H54 (cell line): ENCODE measurements at regions not wholly inside any gene's neighbourhood (a gene's known extent, or its start where the extent isn't known, plus 50 kb on each side); places are given as distances from the start of the nearest gene placed in this dataset.
"Not testable (repeated sequence)": the region's sequence is repeated elsewhere in the genome, so short reads cannot be mapped to it uniquely, and the experiment has no call there.

Experiments
- DNase-seq: peaks from one replicate; pipeline ENCODE4 v3.0.0; 2011; ENCODE audit warnings: low spot score, mixed read lengths; ENCODE audit not compliant: insufficient read length
- FAIRE-seq: peaks from 3 replicates; lab custom pipeline; 2011; peaks lifted over from hg19 to GRCh38; lab: Jason Lieb, UNC
- POLR2A ChIP-seq: IDR thresholded peaks from 2 replicates; pipeline ENCODE4 v1.6.1; 2011; ENCODE audit warnings: low read depth, mild to moderate bottlenecking, low read length

DNA sequence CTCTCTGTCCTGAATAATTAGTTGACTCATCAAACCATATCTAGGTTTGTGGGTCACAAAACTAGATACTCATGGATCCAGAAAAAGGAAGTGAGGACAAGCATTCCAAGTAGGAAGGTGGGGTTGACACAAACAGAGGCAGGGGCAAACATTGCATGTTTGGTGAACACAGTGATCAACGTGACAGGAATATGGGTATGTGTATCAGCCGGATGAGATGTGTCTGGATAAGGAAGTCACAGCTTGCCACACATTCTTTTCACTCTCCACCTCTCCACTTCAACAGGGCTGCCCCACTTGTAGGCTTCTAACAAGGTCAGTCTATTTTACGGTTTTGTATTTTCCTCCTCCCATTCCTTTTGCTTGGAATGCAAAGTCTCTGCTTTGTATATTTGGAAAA, 319.0 kb downstream of the CYRIA start:
- TF ChIP-seq POLR2A: no peak
- DNase-seq (no peak), FAIRE-seq (no peak)

DNA sequence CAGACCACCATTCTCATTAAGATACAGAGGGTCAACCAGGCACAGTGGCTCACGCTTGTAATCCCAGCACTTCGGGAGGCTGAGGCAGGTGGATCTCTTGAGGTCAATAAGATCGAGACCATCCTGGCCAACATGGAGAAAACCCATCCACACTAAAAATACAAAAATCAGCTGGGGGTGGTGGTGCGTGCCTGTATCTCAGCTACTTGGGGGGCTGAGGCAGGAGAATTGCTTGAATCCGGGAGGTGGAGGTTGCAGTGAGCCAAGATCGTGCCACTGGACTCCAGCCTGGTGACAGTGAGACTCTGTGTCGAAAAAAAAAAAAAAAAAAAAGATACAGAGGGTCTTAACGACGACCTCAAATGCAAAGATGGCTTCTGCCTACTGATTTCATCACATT, 320.4 kb downstream of the CYRIA start:
- not testable (repeated sequence) for FAIRE-seq, DNase-seq

DNA sequence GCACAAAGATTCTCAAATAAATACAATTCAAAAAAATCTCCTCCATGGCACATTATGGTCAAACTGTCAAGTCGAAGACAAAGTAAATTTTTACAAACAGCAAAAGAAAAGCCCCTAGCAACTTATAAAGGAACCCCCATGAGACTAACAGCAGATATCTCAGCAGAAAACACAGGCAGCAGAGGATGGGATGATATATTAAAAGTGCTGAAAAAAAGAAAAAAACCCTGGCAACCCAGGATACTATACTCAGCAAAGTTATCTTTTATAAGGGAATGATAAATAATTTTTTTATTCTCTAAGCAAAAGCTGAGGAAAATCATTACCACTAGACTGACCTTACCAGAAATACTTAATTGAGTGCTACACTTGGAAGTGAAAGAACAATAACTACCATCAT, 326.4 kb downstream of the CYRIA start:
- FAIRE-seq: no peak
- no peak for DNase-seq
- no peak for TF ChIP-seq POLR2A

DNA sequence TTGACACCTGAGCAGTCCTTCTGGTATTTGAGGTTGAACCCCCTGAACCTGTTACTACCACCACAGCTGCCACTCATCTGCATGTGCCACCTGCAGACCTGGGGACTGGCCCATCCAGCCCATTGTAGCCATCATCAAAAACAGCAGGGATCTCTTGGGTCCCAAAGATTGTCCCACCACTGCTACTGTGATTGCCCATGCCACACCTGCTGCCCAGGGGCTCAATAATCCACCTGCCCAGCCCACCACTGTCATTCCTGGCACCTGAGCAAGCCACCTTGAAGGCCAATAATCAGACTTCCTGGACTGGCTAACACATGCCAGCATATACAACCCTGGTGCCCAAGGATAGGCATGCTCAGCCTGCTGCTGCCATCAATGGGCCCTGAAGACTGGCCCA, 327.6 kb downstream of the CYRIA start:
- DNase-seq (no peak), FAIRE-seq (no peak)
- no peak for TF ChIP-seq POLR2A

DNA sequence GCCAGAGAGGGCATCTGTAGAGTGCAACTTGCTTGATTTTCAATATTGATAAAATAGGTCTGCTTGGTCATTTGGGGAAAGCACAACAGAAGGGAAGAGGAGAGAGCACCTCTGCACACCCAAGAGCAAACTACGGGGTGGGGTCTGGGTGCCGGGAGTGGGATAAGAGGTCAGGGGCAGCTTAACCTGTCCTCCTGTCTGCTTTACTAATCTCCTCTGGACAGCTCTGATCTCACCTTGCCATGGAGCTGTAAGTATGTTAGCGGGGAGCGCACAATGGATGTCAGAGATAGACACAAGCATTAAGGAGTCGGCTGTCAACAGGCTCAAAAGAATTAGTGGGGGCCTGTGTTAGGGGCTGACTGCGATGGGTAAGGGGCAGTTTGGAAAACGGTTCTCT, 328.7 kb downstream of the CYRIA start:
- no peak for TF ChIP-seq POLR2A
- no peak for FAIRE-seq
- DNase-seq: no peak

DNA sequence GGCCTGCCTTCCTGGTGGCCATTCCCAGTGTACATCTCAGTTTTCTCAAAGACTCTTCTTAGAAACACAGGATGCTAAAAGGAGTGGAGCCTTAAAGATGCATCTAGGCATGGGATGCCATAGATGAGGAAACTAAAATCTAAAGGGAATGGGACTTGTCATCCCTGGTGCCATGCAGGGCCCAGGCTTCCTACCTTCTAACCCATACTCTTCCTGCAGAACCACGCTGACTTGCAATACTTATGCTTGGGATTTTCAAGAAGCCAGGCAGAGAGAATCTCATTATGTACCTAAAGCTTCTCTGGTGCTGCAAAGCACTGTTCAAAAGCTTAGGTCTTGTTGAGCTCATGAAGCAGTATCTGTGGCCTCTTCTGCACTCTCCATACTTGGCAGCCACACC, 329.1 kb downstream of the CYRIA start:
- no peak for TF ChIP-seq POLR2A
- DNase-seq: no peak
- FAIRE-seq: no peak

DNA sequence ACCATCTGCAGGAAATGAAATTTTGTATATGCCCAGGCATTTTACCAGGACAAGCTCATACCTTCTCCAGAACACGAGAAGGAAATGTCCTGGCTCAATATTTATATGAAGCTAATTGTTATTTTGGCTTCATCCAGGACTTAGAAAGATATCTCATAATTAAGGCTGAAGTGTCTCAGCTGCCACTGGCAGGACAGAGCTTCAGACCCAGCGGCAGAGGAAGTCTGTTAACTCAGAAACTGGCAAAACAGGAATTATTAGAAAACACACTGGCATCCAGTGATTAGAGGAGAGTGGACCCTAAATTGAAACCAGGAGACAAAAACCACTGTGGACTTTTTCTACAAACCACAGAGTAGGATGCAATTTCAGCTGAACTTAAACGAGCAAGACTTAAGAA, 329.7 kb downstream of the CYRIA start:
- no peak for DNase-seq
- FAIRE-seq: no peak
- no peak for TF ChIP-seq POLR2A

DNA sequence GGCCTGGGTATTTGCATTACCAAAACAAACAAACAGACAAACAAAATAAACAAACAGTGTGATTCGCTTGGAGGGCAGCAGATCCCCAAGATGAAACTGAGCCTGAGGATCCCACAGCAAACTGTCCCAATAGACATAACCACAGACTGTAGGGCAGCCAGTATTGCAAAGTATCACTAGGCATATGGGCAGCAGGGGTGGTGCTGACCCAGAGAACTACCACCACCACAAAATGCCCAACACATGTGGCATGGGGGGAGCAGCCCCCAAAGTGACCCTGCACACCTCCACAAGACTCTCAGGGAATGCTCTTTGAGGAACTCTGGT, 330.1 kb downstream of the CYRIA start:
- no peak for TF ChIP-seq POLR2A
- FAIRE-seq: no peak
- no peak for DNase-seq

DNA sequence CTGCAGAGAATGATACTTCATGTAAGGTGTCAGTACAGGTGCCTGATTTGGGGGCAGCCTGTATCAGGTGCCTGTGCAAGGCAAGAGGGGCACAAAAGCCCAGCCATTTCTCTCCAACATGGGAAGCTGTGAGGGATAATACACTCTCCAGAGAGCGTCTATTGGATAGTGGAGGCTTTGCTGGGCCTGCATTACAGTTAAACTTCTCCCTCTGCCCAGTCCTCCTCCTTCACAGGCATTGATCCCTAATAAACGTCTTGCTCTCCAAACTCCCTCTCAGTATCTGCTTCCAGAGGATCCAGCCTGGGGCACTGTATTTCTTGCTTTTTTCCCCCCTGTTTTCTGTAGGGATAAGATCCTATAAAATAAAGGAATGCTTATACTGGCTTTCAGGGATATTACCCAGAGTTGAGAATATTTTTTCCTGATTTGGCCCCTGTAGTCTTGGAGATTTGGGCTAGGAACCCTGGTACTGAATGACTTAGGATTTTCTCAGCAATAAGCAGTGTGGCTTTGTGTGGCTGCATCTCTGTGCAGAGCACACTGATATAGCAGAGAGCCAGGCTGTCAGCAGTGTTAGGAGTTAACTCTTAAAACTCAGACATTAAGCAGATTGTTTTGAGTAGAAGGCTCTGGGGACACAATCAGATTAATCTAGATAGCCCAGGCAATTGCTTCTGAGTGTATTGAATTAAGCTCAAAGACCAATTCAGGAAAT, 330.6 kb downstream of the CYRIA start:
- FAIRE-seq (no peak), DNase-seq (no peak)
- no peak for TF ChIP-seq POLR2A

DNA sequence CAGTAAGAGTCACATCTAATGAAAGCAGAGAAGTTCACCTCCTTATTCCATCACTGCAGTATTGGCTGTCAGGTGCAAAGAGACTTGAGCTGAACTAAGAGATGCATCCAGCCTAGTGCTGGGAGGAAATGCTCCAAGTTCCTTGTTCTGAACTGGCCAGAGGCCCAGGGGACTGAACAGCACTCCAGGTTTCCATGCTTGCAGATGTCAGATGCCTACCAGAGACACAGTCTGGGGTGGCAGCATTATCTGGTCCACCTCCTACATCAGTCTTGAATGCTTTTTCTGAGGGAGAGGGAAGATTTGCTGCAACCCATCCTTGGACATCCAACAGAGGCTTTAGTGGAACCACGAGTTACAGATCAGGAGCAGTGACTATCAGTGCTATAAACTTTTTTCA, 331.3 kb downstream of the CYRIA start:
- DNase-seq (no peak), FAIRE-seq (no peak)
- no peak for TF ChIP-seq POLR2A

DNA sequence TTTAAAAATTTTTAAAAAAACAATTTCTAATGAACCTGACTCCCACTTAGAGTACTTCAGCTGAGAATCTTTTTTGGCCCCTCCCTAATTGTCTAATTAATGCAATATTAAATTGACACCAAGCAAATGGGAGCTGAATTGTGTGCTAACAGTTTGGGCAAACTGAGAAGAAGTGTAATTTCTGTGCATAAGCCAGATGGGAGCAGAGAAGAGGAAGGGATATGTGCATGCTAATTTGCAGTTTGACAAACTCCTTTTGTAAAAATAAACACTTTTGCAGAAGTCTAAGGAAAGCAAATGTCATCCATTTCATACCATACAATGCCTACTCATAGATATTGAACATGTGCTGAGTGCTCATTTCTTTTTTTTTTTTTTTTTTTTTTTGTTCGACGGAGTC, 332.0 kb downstream of the CYRIA start:
- FAIRE-seq (no peak), DNase-seq (no peak)
- TF ChIP-seq POLR2A: no peak

DNA sequence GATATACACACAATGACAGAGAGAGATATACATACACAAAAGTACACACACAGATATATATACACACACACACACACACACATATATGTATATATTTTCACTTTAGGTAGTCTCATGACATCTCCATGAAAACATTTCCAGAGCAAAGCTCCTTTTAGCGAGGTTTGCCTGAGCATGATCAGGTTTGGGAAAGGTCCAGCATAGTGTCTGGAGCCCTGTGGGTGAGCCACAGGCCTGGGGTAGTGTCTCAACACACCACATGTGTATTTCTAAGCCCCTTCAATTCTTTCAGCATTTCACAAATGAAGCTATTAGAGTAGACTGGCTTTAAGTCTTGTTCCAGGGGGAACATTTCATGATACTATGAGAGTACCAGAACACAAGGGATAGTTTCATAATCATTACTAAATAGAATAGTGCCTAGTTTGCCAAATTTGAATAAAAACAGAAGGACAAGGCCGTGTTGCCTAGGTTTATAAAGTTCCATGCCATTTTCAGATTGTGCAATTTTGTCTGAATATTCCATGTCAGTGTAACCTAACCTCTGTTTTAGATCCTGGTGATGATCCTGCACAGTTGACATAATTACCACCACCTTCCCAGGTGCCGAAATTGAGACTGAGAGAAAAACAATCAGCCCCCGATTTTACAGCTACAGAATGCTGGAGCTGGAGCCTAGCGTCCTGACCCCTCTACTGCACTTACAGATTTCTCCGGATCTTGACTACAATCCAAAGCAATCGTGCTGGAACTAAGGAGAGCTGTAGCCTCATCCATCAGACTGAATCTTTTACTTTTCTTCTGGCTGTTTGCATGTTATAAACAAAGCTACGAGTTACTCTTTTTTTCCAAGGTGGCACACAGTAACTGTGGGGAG, 332.7 kb downstream of the CYRIA start:
- no peak for FAIRE-seq
- no peak for DNase-seq
- TF ChIP-seq POLR2A: no peak

DNA sequence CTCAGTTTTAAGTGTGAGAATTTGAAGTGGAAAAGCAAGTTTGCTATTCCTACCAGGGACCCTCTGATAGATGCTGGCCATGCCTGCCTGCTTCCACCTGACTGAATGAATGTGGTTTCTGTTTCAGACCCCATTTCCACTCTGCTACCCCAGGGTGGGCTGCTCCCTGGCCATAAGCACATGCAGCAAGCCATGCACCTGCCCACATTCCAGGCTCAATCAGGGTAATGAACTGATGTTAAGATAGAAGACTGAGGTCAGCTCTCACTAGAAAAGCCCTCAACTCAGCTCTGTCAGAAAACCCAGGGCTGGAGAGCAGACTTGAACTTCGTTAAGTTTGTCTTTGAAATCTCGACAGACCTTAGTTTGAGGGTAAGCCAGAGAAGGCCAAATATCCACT, 333.9 kb downstream of the CYRIA start:
- no peak for FAIRE-seq
- no peak for TF ChIP-seq POLR2A
- DNase-seq: no peak

DNA sequence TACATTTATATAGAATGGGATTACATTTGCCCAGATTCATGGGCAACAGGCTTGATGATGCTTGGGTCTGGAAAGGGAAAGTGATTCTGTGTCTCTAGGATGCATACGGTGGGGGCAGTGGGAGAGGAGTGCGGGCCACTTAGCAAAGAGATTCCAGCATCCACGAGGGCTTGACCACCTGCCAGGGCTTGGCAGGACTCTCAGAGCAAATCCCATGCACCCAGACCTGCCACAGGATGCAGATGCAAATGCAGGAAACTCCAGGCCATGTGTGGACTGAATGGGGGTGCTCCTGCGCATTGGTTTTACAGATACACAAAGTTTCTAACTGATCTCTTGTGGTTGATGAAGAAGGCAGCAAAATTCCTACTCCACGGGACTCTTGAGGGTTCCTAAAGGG, 334.7 kb downstream of the CYRIA start:
- TF ChIP-seq POLR2A: no peak
- no peak for FAIRE-seq
- DNase-seq: no peak

DNA sequence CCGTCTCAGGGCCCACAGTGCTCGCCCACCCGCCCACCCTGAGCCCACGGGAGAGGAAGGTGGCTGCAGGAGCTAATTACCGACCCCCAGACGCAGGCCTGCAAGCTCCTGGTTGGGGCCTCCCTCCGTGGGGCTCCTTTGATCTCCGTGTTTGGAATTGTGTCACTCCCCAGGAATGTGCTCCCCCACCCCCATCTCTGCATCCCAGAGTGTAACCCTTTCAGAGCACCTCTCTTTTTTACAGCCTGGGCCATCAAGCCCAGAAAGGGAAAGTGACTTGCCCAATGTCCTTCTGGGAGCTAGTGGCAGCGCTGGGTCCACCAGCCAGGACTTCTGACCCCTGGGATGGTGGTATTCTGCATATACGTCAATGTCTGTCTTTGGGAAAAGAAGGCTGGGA, 335.1 kb downstream of the CYRIA start:
- TF ChIP-seq POLR2A: no peak
- DNase-seq: no peak
- no peak for FAIRE-seq
